ENCODE measurements at regions not wholly inside any gene's neighbourhood (a gene's known extent, or its start where the extent isn't known, plus 50 kb on each side); places are given as distances from the start of the nearest gene placed in this dataset.

- TF ChIP-seq CTCF (optimal IDR thresholded peaks at IDR 0.05 in 1 of 3, IDR thresholded peaks at IDR 0.05 in 1 of 3, conservative IDR thresholded peaks at IDR 0.05 in 1 of 3; ENCODE audit: extremely low read depth in 1 of 3, insufficient read depth in 2 of 3, low read length in 3 of 3) (no peak), EZH2 (IDR thresholded peaks at IDR 0.05; ENCODE audit: low read length) (no peak)
These were observed 745.7 kb downstream of the PDCD6IP start for GRCh38 chr3:34544136-34544535.

Measured in keratinocyte (primary cell).